Kidney (tissue), 13 donors: ENCODE measurements at regions not wholly inside any gene's neighbourhood (a gene's known extent, or its start where the extent isn't known, plus 50 kb on each side); places are given as distances from the start of the nearest gene placed in this dataset.
A peak's percentile ranks its signal among the peaks of the same experiment; 100 is the strongest.

Experiments
- DNase-seq, 5 donors: peaks; one replicate each; pipeline ENCODE4 v3.0.0-alpha.2; 2013 to 2020
- FAIRE-seq: peaks from 2 replicates; lab custom pipeline; 2012; peaks lifted over from hg19 to GRCh38; lab: Jason Lieb, UNC
- H3K27ac ChIP-seq, 2 donors: one replicate each; pipeline ENCODE4 v1.7.0; 2013; ENCODE audit warnings: low read depth in 2 of 2, low read length in 2 of 2, inconsistent platforms in 1 of 2
- H3K27me3 ChIP-seq: one replicate; pipeline ENCODE4 v1.7.1; 2013; ENCODE audit warnings: low read length, inconsistent platforms; ENCODE audit not compliant: control insufficient read depth, insufficient read depth
- H3K36me3 ChIP-seq, 3 donors: one replicate each; pipeline versions ENCODE4 v1.7.0 to v1.7.1; 2013; ENCODE audit warnings: low read length in 3 of 3, control low read depth in 1 of 3, inconsistent platforms in 1 of 3; ENCODE audit not compliant: insufficient read depth in 3 of 3, control insufficient read depth in 2 of 3
- H3K4me1 ChIP-seq, 3 donors: one replicate each; pipeline versions ENCODE4 v1.7.0 to v1.7.1; 2013; ENCODE audit warnings: low read length in 3 of 3, inconsistent platforms in 1 of 3, low read depth in 1 of 3; ENCODE audit not compliant: control insufficient read depth in 2 of 3, insufficient read depth in 2 of 3
- H3K4me3 ChIP-seq, 3 donors: one replicate each; pipeline versions ENCODE4 v1.7.0 to v1.8.1; 2013; ENCODE audit warnings: low read length in 3 of 3, control low read depth in 1 of 3, inconsistent platforms in 1 of 3
- H3K9ac ChIP-seq, 3 donors: one replicate each; pipeline versions ENCODE4 v1.7.0 to v1.7.1; 2013; ENCODE audit warnings: low read length in 3 of 3, control low read depth in 1 of 3, inconsistent platforms in 1 of 3
- H3K9me3 ChIP-seq, 3 donors: one replicate each; pipeline versions ENCODE4 v1.7.0 to v1.7.1; 2013; ENCODE audit warnings: low read length in 3 of 3, control low read depth in 1 of 3, inconsistent platforms in 1 of 3; ENCODE audit not compliant: control insufficient read depth in 2 of 3, insufficient read depth in 1 of 3
- intact Hi-C: fragments of 100-400 bp; cut with DNase I; formaldehyde crosslinking; loops from one replicate; pipeline ENCODE4 v1.11.1; 2022
- TF ChIP-seq, protein P1 (sequence below): IDR thresholded peaks from 3 replicates; pipeline ENCODE4 v1.5.1; 2012; ENCODE audit warnings: mild to moderate bottlenecking, moderate library complexity, borderline replicate concordance; ENCODE audit not compliant: insufficient read depth; ENCODE audit errors: extremely low read depth
- donor health status: control.
- donor health status: control.
- donor health status: control.
- donor health status: control.
- donor health status: control.
- donor health status: DM: yes; HTN: yes; CAD: no.
- donor health status: Normal renal cell carcinoma (clear cell type).

- no peaks in the 10 kb centered on the region for H3K36me3 ChIP-seq
- FAIRE-seq: no peak
- TF ChIP-seq, protein P1, sequence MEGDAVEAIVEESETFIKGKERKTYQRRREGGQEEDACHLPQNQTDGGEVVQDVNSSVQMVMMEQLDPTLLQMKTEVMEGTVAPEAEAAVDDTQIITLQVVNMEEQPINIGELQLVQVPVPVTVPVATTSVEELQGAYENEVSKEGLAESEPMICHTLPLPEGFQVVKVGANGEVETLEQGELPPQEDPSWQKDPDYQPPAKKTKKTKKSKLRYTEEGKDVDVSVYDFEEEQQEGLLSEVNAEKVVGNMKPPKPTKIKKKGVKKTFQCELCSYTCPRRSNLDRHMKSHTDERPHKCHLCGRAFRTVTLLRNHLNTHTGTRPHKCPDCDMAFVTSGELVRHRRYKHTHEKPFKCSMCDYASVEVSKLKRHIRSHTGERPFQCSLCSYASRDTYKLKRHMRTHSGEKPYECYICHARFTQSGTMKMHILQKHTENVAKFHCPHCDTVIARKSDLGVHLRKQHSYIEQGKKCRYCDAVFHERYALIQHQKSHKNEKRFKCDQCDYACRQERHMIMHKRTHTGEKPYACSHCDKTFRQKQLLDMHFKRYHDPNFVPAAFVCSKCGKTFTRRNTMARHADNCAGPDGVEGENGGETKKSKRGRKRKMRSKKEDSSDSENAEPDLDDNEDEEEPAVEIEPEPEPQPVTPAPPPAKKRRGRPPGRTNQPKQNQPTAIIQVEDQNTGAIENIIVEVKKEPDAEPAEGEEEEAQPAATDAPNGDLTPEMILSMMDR: no peak
- no peak overlapping the region for H3K9ac ChIP-seq
- no peak overlapping the region for H3K27ac ChIP-seq
- H3K9me3 ChIP-seq: no peaks in the 10 kb centered on the region
- intact Hi-C loops: no loop called here
- H3K27me3 ChIP-seq: no peaks in the 10 kb centered on the region
- H3K4me1 ChIP-seq: no peaks in the 10 kb centered on the region
- H3K4me3 ChIP-seq: no peak overlapping the region
- no peak for DNase-seq
These were observed 59.8 kb downstream of the SOX11 start for GRCh38 chr2:5751873-5752482.

DNA sequence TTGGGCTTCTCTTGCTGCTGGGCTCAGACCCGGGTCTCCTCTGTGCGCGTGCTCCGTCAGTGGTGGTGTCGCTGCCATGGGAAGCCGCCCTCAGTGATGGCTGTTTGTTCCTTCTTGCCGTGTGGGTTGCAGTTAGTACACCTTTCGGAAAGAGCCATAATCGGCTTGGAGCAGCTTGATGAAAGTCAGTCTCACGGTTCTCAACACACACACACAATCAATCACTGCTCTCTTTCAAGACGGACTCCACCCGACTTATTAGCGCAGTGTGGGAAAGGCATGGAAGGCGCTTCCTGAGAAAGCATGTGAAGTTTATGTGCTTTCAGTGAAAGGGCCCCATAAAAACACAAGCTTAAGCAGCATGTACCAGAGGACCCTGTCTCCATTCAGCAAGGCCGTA is 64.1 kb downstream of the SOX11 start:
- FAIRE-seq: no peak
- DNase-seq: peak in 4 of 5 donors; percentile 55 to 86 (median 68)
- H3K27me3 ChIP-seq: no peaks in the 10 kb centered on the region
- TF ChIP-seq, protein P1: no peak
- H3K27ac ChIP-seq: no peak overlapping the region
- H3K9ac ChIP-seq: no peak overlapping the region
- H3K4me1 ChIP-seq: no peaks in the 10 kb centered on the region
- H3K9me3 ChIP-seq: no peaks in the 10 kb centered on the region
- no peaks in the 10 kb centered on the region for H3K36me3 ChIP-seq
- intact Hi-C loops: no loop called here
- H3K4me3 ChIP-seq: peak overlapping the region in 1 of 3 donors; percentile 35

GRCh38 chr2:5758346-5758745 is 66.2 kb downstream of the SOX11 start:
- H3K9ac ChIP-seq: no peak overlapping the region
- H3K9me3 ChIP-seq: no peaks in the 10 kb centered on the region
- intact Hi-C loops: no loop called here
- TF ChIP-seq, protein P1: no peak
- no peak overlapping the region for H3K4me3 ChIP-seq
- no peaks in the 10 kb centered on the region for H3K27me3 ChIP-seq
- H3K27ac ChIP-seq: no peak overlapping the region
- H3K36me3 ChIP-seq: no peaks in the 10 kb centered on the region
- DNase-seq (no peak), FAIRE-seq (no peak)
- no peaks in the 10 kb centered on the region for H3K4me1 ChIP-seq

- no peak for DNase-seq
- H3K4me1 ChIP-seq: no peaks in the 10 kb centered on the region
- no peak overlapping the region for H3K27ac ChIP-seq
- H3K27me3 ChIP-seq: no peaks in the 10 kb centered on the region
- TF ChIP-seq, protein P1: no peak
- FAIRE-seq: no peak
- H3K9me3 ChIP-seq: no peaks in the 10 kb centered on the region
- no peak overlapping the region for H3K4me3 ChIP-seq
- intact Hi-C loops: no loop called here
- no peaks in the 10 kb centered on the region for H3K36me3 ChIP-seq
- H3K9ac ChIP-seq: no peak overlapping the region
These were observed 67.8 kb downstream of the SOX11 start for GRCh38 chr2:5759949-5760348.
